Suppressor macrophage (primary cell): ENCODE measurements at regions not wholly inside any gene's neighbourhood (a gene's known extent, or its start where the extent isn't known, plus 50 kb on each side); places are given as distances from the start of the nearest gene placed in this dataset.

Experiments
- DNase-seq, 4 experiments: peaks; one replicate each; pipeline ENCODE4 v3.0.0-alpha.2; 2020 to 2022

DNA sequence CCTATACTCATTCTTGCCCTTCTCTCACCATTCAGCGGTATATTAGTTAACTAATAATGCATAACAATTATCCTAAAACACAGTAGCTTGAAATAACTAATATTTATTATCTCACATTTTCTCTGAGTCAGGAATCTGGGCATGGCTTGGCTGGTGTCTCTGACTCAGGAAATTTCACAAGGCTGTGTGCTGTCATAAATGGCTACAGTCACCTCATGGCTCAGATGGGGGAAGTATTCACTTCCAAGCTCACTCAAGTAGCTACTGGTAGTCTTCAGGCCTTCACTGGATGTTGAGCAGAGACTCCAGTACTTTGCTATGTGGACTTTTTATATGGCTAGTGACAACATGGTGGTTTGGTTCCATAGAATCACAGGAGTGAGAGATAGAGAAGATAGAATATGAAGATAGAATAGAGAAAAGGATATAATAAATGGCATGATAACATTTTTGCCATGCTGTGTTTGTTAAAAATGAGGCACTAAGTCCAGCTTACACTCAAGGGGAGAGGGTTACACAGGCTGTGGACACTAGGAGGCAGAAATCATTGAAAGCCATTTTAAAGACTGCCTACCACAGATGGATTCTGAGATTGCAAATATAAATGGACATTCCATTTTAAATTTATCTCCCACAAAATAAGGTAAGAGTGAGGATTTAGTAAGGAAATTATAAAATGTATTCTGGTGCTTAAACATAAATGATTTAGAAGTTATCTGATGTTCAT lies 997.8 kb upstream of the CHORDC1 start:
- DNase-seq = peak in 3 of 4 experiments; percentile 3 to 26 (median 7)

DNA sequence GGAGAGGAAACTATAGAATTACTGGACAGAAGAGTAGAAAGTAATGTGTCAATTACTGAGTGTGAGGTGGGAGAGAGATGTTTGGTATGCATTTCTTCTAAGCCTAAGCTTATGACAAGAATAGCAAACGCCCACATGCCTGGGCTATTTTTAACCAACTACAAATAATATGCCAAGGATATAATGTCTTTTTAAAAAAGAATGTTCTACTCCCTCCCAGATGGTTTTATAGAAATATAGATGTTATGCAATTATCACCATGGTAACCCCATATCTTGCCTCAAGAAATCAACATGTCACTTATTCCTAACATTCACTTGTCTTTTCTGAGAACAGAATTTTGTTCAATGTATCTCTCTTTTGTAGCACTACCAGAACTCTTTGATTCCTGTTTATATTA lies 996.7 kb upstream of the CHORDC1 start:
- peak in 2 of 4 experiments; percentile 1 to 2 for DNase-seq

DNA sequence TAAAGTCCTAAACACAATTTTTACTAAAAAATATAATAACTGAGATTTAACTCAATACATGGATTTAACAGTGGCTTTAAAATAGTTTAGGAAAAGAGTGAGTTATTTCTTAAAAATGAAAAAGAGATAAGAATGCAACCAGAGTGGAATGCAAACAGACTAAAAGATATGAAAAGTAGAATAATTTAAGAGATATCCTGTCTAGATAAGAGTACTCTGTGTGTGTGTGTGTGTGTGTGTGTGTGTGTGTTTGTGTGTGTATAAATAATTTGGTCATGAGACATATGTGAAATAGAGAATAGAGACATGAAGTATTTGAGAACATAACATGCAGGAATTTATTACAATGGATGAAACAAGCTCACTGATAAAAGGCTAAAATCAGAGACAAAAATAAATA lies 986.9 kb upstream of the CHORDC1 start:
- DNase-seq = no peak

DNA sequence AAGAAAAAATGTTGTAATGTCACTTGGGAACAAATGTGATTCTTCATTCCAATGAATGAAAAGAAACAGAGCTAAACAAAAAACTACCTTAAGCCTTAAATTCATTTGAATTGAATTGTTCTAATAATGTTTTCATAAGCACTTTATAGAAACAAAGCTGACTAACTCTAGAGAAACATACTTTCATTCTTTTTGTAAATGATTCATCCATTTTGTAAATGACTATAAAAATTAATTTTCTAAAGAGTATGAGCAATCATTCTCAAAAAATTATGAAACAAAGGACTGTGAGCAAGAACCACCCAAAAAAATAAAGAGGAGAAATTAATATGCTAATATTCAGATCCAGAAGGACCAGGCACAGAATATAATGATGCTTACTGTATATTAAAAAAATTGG lies 986.5 kb upstream of the CHORDC1 start:
- no peak for DNase-seq

DNA sequence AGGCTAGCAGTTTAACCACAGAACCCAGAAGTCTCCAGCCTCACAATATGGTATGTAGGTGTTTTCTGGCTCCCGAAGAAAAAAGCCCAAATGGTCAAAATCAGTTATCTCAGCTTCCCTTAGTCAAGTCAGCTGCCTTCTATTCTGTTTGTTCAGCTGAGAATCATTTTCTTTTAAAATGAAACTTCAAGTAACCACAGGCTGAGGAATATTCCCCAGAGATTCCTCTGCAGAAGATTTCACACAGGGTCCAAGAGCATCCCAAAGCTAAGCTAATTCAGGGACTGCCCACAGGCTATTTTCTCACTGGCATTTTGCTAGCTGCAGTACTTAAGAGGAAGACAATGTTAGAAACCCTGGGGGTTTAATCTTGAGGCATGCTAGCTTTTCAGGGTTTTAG lies 977.0 kb upstream of the CHORDC1 start:
- DNase-seq = no peak

DNA sequence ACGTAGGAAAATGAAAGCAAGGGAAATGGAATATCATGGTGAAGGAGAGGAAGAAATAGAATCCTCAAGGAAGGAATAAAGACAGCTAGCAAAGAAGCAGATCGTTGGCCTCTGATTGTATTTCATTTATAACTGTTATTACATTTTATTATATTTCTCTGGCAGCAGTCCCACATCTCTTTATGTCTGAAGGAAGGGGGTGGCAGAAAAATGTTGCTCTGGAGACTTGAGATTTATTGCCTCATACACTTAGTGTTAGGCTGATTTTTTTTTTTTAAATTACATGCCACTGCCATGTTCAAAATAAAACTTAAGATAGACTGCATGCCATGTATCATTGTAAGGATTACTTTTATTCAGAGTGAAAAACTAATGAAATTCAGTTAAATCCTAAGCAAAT lies 971.7 kb upstream of the CHORDC1 start:
- no peak for DNase-seq

DNA sequence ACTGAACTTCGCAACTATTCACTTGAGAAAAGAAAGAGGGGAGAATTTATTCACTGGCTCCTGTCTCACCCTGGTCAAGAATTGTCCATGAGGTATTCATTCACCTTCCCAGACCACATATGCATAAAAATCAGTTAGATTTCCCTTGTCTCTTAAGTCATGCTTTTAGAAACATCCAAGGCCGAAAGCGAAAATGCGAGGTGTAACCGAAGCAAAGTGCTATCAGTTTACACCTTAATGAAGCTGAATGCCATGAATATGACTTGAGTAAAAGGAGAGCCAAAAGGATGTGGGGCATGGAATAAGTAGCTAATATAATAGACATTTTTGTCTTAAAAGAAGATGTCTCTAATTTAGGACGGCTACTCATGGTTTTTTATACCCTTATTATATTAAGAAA lies 965.6 kb upstream of the CHORDC1 start:
- DNase-seq = no peak

DNA sequence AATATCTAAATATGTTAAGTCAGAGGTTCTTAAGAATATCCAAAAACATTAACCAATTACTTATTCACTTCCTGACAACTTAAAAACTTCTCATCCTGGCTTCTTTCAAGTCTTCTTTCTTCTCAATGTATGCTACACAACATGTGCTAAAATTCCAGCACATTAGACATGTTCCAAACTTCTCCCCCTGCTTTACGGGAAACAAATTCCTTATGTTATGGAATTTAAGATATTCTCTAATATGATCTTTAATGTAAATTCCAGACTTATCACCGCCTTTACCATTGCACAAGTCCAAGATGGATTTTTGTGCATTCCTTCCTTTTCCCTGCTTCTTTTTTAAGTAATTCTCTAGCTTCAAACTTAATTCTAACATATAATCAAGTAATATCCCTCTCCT lies 964.5 kb upstream of the CHORDC1 start:
- DNase-seq = no peak

DNA sequence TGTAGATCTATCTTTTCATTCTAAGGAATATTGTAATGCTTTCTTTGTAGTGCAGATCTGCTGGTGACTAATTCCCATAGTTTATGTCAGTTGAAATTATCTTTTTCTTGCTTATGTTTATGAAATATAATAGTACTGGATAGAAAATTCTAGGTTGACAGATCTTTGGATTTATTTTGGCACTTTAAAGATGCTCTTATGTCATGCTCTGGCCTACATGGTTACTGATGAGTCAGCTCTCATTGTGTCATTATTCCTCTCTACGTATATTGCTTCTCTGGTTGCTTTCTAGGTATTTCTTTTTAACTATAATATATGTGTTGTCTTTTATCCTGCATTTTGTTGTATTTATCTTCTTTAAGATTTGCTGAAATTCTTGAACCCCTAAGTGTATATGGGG lies 955.5 kb upstream of the CHORDC1 start:
- DNase-seq = no peak

DNA sequence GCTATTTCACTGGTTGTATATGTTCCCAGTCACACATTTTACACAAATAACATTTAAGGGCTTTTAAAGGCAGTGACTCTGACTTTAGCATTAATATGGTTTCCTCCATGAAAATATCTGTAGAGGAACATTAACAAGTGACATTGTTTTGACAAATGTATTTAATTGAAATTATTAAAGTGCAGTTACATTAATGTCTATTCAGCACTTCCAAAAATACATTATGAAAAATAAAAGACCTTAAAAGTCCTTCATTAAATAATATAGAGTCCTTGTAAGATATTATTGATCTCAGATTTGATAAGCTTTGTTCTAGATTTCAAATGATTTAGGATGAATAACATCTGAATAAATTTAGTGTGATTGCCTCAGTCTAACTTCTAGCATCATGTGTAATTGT lies 951.9 kb upstream of the CHORDC1 start:
- no peak for DNase-seq

DNA sequence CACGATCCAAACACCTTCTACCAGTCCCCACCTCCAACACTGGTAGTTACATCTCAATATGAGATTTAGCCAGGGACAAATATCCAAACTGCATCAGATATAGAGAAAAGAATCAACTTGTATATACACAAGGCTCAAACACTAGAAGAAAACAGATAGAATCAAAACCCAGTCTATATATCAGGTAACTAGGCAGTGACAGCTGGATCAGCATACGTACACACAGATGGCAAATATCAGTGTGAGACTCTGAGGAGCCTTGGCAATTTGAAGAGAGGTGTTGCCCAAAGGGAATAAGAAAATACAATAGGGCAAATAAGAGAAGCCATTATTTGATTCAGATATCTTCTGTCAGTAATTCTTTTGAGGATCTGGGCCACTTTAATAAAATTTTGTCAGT lies 951.3 kb upstream of the CHORDC1 start:
- no peak for DNase-seq

DNA sequence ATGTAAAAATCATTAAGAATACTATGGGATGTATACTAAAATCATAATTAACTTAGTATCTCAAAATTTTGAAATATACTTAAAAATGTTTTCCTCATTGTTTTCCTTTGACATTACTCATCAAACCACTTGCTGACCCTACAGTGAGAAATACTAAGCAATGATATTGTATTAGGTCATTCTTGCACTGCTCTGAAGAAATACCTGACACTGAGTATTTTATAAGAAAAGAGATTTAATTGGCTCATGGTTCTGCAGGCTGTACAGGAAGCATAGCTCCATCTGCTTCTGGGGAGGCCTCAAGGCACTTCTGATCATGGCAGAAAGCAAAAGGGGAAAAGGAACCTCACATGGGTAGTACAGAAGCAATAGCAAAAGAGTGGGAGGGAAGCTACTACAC lies 950.9 kb upstream of the CHORDC1 start:
- DNase-seq = peak in 1 of 4 experiments; percentile 1

DNA sequence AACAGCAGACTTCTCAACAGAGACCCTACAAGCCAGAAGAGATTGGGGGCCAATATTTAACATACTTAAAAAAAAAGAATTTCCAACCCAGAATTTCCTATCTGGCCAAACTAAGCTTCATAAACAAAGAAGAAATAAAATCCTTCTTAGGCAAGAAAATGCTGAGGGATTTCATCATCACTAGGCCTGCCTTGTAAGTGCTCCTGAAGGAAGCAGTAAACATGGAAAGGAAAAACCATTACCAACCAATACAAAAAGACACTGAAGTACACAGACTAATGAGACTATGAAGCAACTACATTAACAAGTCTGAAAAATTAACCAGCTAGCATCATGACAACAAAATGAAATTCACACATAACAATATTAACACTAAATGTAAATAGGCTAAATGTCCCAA lies 947.9 kb upstream of the CHORDC1 start:
- DNase-seq = no peak

DNA sequence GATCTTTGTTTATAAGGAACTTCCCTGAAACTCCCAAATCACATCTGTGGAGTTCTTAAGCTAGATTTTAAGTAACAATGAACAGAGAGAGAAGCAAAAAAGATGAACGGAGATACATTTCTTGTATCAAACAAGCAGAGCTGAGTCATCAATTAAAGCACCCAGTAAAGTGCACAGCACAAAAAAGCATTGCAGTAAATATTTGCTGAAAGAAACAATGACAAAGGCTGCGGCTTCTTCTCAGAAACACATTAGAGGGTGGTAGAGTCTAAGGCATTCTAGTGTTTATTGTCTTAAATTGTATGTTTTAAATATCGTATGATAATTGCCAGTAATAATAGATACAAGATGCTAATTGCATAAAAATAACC lies 941.6 kb upstream of the CHORDC1 start:
- no peak for DNase-seq

DNA sequence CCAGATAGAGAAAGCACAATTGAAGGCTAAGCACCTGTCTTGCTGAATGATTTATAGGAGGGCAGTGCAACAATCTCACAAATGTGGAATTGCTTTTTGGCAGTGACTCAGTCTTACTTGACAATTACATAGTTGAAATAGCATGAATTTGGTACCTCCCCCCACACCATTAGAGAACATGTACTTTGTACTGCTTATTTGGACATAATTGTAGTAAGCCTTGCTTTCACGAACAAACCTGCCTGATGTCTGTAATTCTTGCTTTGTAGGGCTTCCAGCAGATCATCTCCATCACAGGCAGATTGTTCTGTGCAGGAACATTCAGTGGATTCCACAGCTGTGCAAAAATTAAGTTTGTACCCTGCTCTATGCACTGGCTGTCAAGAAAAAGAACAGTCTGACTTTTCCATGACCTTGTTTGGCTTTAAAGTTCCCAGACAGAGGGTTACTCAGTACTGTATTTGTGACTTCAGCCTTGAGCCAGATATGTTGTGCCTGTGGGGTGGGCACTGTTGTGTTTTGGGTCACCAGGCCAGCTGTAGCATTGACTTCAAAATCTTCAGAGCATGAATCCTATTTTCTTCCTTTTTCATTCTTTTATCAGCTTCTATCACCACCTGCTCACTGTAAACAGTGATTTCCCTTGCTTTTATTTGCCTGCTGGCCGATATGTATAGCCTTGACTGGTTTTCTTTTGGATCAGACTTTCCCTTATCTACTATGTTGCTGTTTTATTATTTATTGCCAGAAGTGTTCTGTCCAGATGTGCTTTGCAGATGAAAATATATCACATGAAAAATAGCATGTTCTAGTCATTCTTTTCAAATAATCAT lies 941.0 kb upstream of the CHORDC1 start:
- no peak for DNase-seq

DNA sequence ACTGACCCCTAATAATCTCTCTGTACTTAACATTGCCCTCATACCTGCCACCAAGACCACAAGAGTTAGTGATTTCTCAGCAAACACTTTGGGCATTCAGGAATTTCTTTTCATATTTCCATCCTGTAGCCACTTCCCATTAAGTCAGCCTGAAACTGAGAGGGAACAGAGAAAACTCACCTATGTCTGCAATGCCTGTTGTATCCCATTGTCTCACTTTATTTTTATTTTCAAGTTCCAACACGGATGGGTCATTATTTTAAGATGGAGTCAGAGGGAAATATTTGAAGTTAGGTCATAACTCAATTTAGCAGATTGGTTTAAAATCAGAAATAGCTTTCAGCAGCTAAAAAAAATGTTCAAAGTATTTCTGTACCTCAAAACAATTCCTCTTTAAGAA lies 937.8 kb upstream of the CHORDC1 start:
- DNase-seq = no peak

DNA sequence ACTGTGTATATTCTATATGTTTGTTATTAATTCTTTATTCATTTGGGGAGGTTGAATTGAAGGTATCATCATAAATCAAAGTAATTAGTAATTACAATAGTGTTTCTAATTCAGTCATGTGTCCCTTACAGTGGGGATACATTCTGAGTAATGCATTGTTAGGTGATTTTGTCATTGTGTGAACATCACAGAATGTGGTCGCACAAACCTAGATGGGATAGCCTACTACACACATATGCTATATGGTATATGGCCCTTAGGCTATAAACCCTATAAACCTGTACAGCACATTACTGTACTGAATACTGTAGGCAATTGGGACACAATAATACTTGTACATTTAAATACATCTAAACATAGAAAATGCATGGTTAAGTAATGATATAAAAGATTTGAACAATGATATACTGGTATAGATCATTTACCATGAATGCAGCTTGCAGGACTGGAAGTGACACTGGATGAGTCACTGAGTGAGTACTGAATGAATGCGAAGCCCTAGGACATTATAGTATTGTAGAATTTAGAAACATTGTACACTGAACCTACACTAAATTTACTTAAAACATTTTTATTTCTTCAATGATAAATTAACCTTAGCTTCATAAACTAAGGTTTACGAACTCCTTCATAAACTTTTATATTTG lies 936.2 kb upstream of the CHORDC1 start:
- no peak for DNase-seq

DNA sequence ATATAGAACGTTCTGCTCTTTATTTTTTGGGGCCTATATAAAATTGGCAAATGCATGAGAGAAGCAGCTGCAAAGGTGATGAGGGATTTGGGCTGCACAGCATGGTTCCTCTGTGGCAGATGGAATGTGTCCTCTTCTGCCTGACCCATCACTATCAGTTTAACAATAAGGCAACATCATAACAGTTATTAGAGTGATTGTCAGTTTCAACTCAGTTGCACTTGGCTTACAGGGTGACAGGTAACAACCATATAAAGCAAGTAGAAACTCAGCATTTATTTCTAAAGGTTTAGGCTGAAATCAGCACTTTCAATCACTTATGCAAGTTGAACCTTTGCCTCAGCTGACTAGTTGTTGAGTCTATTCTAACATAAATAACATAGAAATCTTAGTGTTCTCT lies 935.4 kb upstream of the CHORDC1 start:
- no peak for DNase-seq

DNA sequence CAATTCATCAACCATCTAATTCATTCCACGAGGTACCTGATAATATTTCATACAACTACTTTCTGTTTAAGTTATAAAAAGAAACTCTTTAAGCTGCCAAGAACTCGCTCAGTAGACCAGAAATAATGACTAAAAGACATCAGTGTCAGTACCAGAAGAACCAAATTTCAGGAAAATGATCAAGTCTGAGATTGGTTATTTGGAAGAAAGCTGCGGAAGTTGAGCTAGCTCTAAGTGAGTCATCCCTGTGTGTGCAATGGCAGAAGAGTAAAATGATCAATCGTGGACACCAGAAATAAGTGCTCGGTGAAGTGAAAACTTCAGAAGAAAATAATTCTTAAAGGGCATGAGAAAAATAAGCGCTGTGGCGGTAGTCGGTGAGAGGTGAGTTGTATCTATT lies 933.2 kb upstream of the CHORDC1 start:
- DNase-seq = no peak

DNA sequence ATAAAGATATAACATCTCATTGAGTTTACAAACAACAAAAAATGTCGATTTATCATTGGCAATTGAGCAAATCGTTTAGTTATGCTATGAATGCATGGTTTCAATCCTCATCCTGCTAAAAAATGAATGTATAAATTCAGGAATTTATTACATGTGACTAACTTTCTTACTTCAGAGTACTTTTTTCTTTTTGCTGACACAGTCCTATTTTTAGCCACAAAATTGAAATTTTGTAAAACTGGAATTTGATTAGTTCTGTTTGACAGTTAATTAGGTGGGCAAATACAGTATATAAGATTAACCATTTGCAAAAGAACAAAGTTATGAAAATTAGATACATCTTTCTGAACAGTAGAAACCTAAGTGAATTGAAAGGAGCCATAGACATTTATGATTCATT lies 925.0 kb upstream of the CHORDC1 start:
- no peak for DNase-seq

DNA sequence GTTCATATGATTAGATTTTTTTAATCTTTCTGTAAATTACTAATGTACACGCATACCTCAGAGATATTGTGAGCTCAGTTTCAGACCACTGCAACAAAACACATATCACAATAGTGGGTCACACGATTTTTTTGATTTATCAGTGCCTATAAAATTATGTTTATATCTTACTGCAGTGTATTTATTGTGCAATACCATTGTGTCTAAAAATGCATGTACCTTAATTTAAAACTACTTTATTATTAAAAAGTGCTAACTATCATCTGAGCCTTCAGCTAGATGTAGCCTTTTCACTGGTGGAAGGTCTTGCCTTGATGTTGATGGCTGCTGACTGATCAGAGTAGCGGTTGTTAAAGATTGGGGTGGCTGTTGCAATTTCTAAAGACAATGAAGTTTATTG lies 918.8 kb upstream of the CHORDC1 start:
- DNase-seq = no peak

DNA sequence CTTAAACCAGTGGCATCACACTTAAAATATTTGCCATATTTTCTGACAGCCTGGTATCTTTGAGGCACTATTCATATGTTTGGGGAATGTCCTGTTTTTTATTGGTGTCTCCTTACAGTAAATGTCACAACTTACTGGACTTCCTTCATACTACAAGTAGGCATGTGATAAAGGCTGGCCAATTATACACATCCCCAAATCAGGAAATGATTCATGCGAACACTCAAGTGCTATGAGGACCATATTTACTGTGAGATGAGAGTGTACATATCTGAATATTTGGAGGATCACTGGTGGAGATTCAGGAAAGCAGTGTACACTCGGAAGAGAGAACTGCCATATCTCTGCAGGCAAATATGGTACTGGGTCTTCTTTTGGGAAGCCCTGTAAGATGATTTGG lies 913.8 kb upstream of the CHORDC1 start:
- no peak for DNase-seq

DNA sequence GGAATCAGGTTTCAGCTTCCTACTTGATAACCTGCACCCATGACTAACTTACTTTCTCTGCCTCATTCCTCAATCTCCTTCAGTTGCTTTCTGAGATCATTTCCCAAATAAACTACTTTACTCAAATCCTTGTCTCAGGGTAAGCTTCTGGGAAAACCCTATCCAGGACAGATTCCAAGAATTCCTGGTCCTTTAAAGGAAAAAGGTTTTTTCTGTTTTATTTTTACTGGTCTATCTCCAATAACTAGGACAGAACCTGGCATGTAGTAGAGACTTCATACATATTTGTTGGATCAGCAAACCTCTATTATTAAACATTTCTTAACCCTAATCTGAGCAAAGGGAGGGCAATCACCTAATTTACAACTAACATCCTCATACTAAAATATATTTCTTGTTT lies 910.5 kb upstream of the CHORDC1 start:
- no peak for DNase-seq

DNA sequence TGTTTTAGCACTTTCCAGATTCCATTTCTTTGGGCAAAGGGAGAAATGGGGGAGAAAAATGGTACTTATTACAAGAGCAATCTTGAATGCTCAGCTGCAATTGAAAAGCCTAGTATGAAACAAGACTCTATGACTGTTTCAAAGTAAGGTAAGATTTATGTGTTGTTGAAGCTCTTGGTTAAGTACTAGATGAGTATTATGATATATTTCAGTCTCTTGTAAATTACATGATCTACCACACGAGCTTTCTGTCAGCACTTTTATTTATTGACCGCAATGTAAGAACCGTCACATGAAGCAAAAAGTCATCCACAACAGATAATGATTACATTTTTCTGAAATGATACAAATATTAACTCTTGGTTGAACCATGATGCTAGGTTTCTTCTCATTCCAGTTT lies 906.7 kb upstream of the CHORDC1 start:
- no peak for DNase-seq
